ENCODE measurements at regions not wholly inside any gene's neighbourhood (a gene's known extent, or its start where the extent isn't known, plus 50 kb on each side); places are given as distances from the start of the nearest gene placed in this dataset.
A peak's percentile ranks its signal among the peaks of the same experiment; 100 is the strongest.
"Not testable (repeated sequence)": the region's sequence is repeated elsewhere in the genome, so short reads cannot be mapped to it uniquely, and the experiment has no call there.

- not testable (repeated sequence) for H3K4me3 Mint-ChIP-seq; H3K27me3 Mint-ChIP-seq (ENCODE audit: low read depth); H3K9me3 Mint-ChIP-seq; H3K27ac Mint-ChIP-seq; ATAC-seq; H3K4me1 Mint-ChIP-seq; DNase-seq (ENCODE audit: low spot score); H3K36me3 Mint-ChIP-seq
- POLR2A ChIA-PET = interaction anchor here (0.6 kb wide), 1 partner anchor 1473 kb away, joined by 3 read pairs; no protein-coding TSS in a partner anchor
- CTCF ChIA-PET = interaction anchor here (1.3 kb wide), 1 partner anchor 107 kb away, joined by 3 read pairs; no protein-coding TSS in a partner anchor
- TF ChIP-seq HMGA2 (CRISPR knock-in tag; IDR thresholded peaks at IDR 0.05) = peak; percentile 69; the same call in 1 of the 2 replicates
Measured at GRCh38 chr2:236919801-236920379, 165.8 kb upstream of the COPS8 start.

- TF ChIP-seq IRF1 (CRISPR knock-in tag; IDR thresholded peaks at IDR 0.05) (no peak), GTF2I (CRISPR knock-in tag; conservative IDR thresholded peaks at IDR 0.05) (no peak), ZNF232 (CRISPR knock-in tag; IDR thresholded peaks at IDR 0.05) (no peak), CREM (CRISPR knock-in tag; IDR thresholded peaks at IDR 0.05) (no peak), MLX (CRISPR knock-in tag; IDR thresholded peaks at IDR 0.05) (no peak), CREB1 (CRISPR knock-in tag; IDR thresholded peaks at IDR 0.05) (no peak), SMAD4 (CRISPR knock-in tag; IDR thresholded peaks at IDR 0.05) (no peak)
- H3K27ac Mint-ChIP-seq = no peak overlapping the region
- no peaks in the 10 kb centered on the region for H3K36me3 Mint-ChIP-seq
- ATAC-seq = no peak
- no peaks in the 10 kb centered on the region for H3K9me3 Mint-ChIP-seq
- no peak for DNase-seq (ENCODE audit: low spot score)
- H3K27me3 Mint-ChIP-seq (ENCODE audit: low read depth) = peaks cover 2% of the 10 kb centered on the region; the same call in 1 of the 2 replicates
- H3K4me1 Mint-ChIP-seq = peaks cover 5% of the 10 kb centered on the region
- no peak overlapping the region for H3K4me3 Mint-ChIP-seq
- ChIA-PET POLR2A (no interaction called here), CTCF (no interaction called here)
Measured at GRCh38 chr2:236922061-236922460, 163.6 kb upstream of the COPS8 start.

- Mint-ChIP-seq H3K27ac (no peak overlapping the region), H3K9me3 (no peaks in the 10 kb centered on the region), H3K36me3 (no peaks in the 10 kb centered on the region), H3K27me3 (ENCODE audit: low read depth) (no peaks in the 10 kb centered on the region), H3K4me1 (peaks cover 12% of the 10 kb centered on the region), H3K4me3 (no peak overlapping the region)
- DNase-seq (ENCODE audit: low spot score) = no peak
- ATAC-seq = no peak
- TF ChIP-seq ZNF671 (CRISPR knock-in tag; IDR thresholded peaks at IDR 0.05) (no peak), ATF2 (CRISPR knock-in tag; IDR thresholded peaks at IDR 0.05; ENCODE audit: borderline replicate concordance, low read depth) (no peak), E2F5 (CRISPR knock-in tag; IDR thresholded peaks at IDR 0.05) (no peak), FOXP1 (CRISPR knock-in tag; IDR thresholded peaks at IDR 0.05; ENCODE audit: borderline replicate concordance) (no peak), TCF7 (CRISPR knock-in tag; IDR thresholded peaks at IDR 0.05; ENCODE audit: low read depth) (no peak), ZNF512 (CRISPR knock-in tag; IDR thresholded peaks at IDR 0.05; ENCODE audit: borderline replicate concordance) (no peak), OVOL2 (CRISPR knock-in tag; IDR thresholded peaks at IDR 0.05; ENCODE audit: borderline replicate concordance) (no peak), ZBTB43 (CRISPR knock-in tag; IDR thresholded peaks at IDR 0.05) (no peak), MXD4 (CRISPR knock-in tag; IDR thresholded peaks at IDR 0.05; ENCODE audit: borderline replicate concordance) (no peak), TEAD4 (CRISPR knock-in tag; IDR thresholded peaks at IDR 0.05) (no peak), CREB1 (CRISPR knock-in tag; IDR thresholded peaks at IDR 0.05) (no peak), ZNF219 (CRISPR knock-in tag; IDR thresholded peaks at IDR 0.05; ENCODE audit: borderline replicate concordance) (no peak)
- POLR2A ChIA-PET = no interaction called here
- CTCF ChIA-PET = interaction anchor here (0.6 kb wide), 1 partner anchor 134 kb away, joined by 3 read pairs; no protein-coding TSS in a partner anchor
Measured at GRCh38 chr2:236928380-236929037, 157.2 kb upstream of the COPS8 start.
